H9 (cell line): ENCODE measurements at regions not wholly inside any gene's neighbourhood (a gene's known extent, or its start where the extent isn't known, plus 50 kb on each side); places are given as distances from the start of the nearest gene placed in this dataset.

Experiments used
- DNase-seq: peaks from one replicate; pipeline ENCODE4 v3.0.0-alpha.2; 2017
- H2AFZ ChIP-seq: one replicate; pipeline ENCODE4 v1.6.1; 2013; ENCODE audit warnings: mild to moderate bottlenecking, low read length, control low read depth, moderate library complexity
- H2AK5ac ChIP-seq: 2 replicates; pipeline ENCODE4 v1.6.1; 2013; ENCODE audit warnings: low read length, control low read depth, mixed read lengths; ENCODE audit not compliant: insufficient read length
- H2BK120ac ChIP-seq: one replicate; pipeline ENCODE4 v1.6.1; 2013; ENCODE audit warnings: low read depth, mild to moderate bottlenecking, low read length, control low read depth, inconsistent platforms; ENCODE audit not compliant: poor library complexity, severe bottlenecking
- H2BK12ac ChIP-seq: 2 replicates; pipeline ENCODE4 v1.6.1; 2013; ENCODE audit warnings: low read length, control low read depth, mixed read lengths, low read depth; ENCODE audit not compliant: insufficient read length
- H2BK15ac ChIP-seq: 2 replicates; pipeline ENCODE4 v1.6.1; 2013; ENCODE audit warnings: low read depth, low read length, control low read depth
- H2BK20ac ChIP-seq: one replicate; pipeline ENCODE4 v1.6.1; 2013; ENCODE audit warnings: low read depth, mild to moderate bottlenecking, low read length, control low read depth, inconsistent platforms; ENCODE audit not compliant: poor library complexity, severe bottlenecking
- H2BK5ac ChIP-seq: 2 replicates; pipeline ENCODE4 v1.6.1; 2013; ENCODE audit warnings: low read length, control low read depth, mixed read lengths; ENCODE audit not compliant: insufficient read length
- H3K14ac ChIP-seq: 2 replicates; pipeline ENCODE4 v1.6.1; 2013; ENCODE audit warnings: low read length, control low read depth; ENCODE audit not compliant: insufficient read depth
- H3K18ac ChIP-seq: 2 replicates; pipeline ENCODE4 v1.6.1; 2013; ENCODE audit warnings: low read depth, mild to moderate bottlenecking, mixed read lengths, low read length, control low read depth; ENCODE audit not compliant: insufficient read length
- H3K23ac ChIP-seq: 2 replicates; pipeline ENCODE4 v1.6.1; 2013; ENCODE audit warnings: low read length, control low read depth, mixed read lengths, low read depth; ENCODE audit not compliant: insufficient read length
- H3K23me2 ChIP-seq: 2 replicates; pipeline ENCODE4 v1.6.1; 2013; ENCODE audit warnings: low read depth, mild to moderate bottlenecking, mixed read lengths, low read length, control low read depth; ENCODE audit not compliant: insufficient read length, poor library complexity, severe bottlenecking
- H3K27ac ChIP-seq: 2 replicates; pipeline ENCODE4 v1.5.1; 2013; ENCODE audit warnings: low read length, control low read depth, mixed read lengths, low read depth; ENCODE audit not compliant: insufficient read length
- H3K27me3 ChIP-seq: 2 replicates; pipeline ENCODE4 v1.6.1; 2013; ENCODE audit warnings: low read length, control low read depth, inconsistent platforms; ENCODE audit not compliant: insufficient read depth
- H3K4ac ChIP-seq: 2 replicates; pipeline ENCODE4 v1.6.1; 2013; ENCODE audit warnings: low read depth, mild to moderate bottlenecking, control low read depth, inconsistent platforms, low read length, moderate library complexity
- H3K4me1 ChIP-seq: 2 replicates; pipeline ENCODE4 v1.6.1; 2013; ENCODE audit warnings: low read length, control low read depth, inconsistent platforms; ENCODE audit not compliant: insufficient read depth
- H3K4me2 ChIP-seq: 2 replicates; pipeline ENCODE4 v1.6.1; 2013; ENCODE audit warnings: low read length, control low read depth, mixed read lengths; ENCODE audit not compliant: insufficient read length, insufficient read depth
- H3K56ac ChIP-seq: 2 replicates; pipeline ENCODE4 v1.6.1; 2013; ENCODE audit warnings: low read depth, mild to moderate bottlenecking, mixed read lengths, low read length, control low read depth; ENCODE audit not compliant: insufficient read length
- H3K79me1 ChIP-seq: 2 replicates; pipeline ENCODE4 v1.6.1; 2013; ENCODE audit warnings: low read depth, mild to moderate bottlenecking, moderate library complexity, low read length, control low read depth, inconsistent platforms; ENCODE audit not compliant: insufficient read depth, poor library complexity, severe bottlenecking
- H3K79me2 ChIP-seq: 2 replicates; pipeline ENCODE4 v1.6.1; 2013; ENCODE audit warnings: low read length, control low read depth, inconsistent platforms; ENCODE audit not compliant: insufficient read depth
- H3K9ac ChIP-seq: 2 replicates; pipeline ENCODE4 v1.6.1; 2013; ENCODE audit warnings: low read length, control low read depth, mixed read lengths; ENCODE audit not compliant: insufficient read length; ENCODE audit errors: extremely low read depth
- H3K9me3 ChIP-seq: one replicate; pipeline ENCODE4 v1.6.1; 2013; ENCODE audit warnings: low read depth, low read length, inconsistent platforms; ENCODE audit not compliant: control insufficient read depth
- H3T11ph ChIP-seq: one replicate; pipeline ENCODE4 v1.6.1; 2013; ENCODE audit warnings: mild to moderate bottlenecking, low read length, control low read depth, inconsistent platforms
- H4K20me1 ChIP-seq: one replicate; pipeline ENCODE4 v1.6.1; 2013; ENCODE audit not compliant: control insufficient read depth, insufficient read length, insufficient read depth
- H4K5ac ChIP-seq: 2 replicates; pipeline ENCODE4 v1.6.1; 2013; ENCODE audit warnings: low read depth, mild to moderate bottlenecking, mixed read lengths, low read length, control low read depth; ENCODE audit not compliant: insufficient read length
- H4K8ac ChIP-seq: replicated peaks from 2 replicates; pipeline ENCODE4 v1.6.1; 2013; ENCODE audit warnings: low read length, control low read depth, mixed read lengths, low read depth; ENCODE audit not compliant: insufficient read length
- H4K91ac ChIP-seq: 2 replicates; pipeline ENCODE4 v1.6.1; 2013; ENCODE audit warnings: low read depth, mild to moderate bottlenecking, moderate library complexity, mixed read lengths, low read length, control low read depth; ENCODE audit not compliant: insufficient read length
- H3K27ac Mint-ChIP-seq, 3 experiments: 2 replicates in 2 of 3; 3 replicates in 1 of 3; pipeline ENCODE4 v1.8.0; 2020 to 2021; ENCODE audit warnings: mixed read lengths in 3 of 3, mild to moderate bottlenecking in 1 of 3, moderate library complexity in 1 of 3
- H3K27me3 Mint-ChIP-seq: 2 replicates; pipeline ENCODE4 v1.8.0; 2021; ENCODE audit warnings: low read depth, mild to moderate bottlenecking, moderate library complexity, mixed read lengths
- H3K36me3 Mint-ChIP-seq, 3 experiments: 2 replicates in 2 of 3; 3 replicates in 1 of 3; pipeline ENCODE4 v1.8.0; 2020 to 2021; ENCODE audit warnings: low read depth in 3 of 3, mixed read lengths in 3 of 3; ENCODE audit not compliant: insufficient read depth in 1 of 3
- H3K4me1 Mint-ChIP-seq, 2 experiments: 2 replicates each; pipeline ENCODE4 v1.8.0; 2020; ENCODE audit warnings: mixed read lengths in 2 of 2
- H3K4me3 Mint-ChIP-seq, 2 experiments: 2 replicates in 1 of 2; 3 replicates in 1 of 2; pipeline ENCODE4 v1.8.0; 2020 to 2021; ENCODE audit warnings: mild to moderate bottlenecking in 2 of 2, mixed read lengths in 2 of 2, moderate library complexity in 1 of 2
- H3K9me3 Mint-ChIP-seq, 2 experiments: 2 replicates in 1 of 2; 3 replicates in 1 of 2; pipeline ENCODE4 v1.8.0; 2020; ENCODE audit warnings: mild to moderate bottlenecking in 2 of 2, mixed read lengths in 2 of 2, moderate library complexity in 1 of 2
- CTCF ChIP-seq: fragments of 200-600 bp; sonication (generic); conservative IDR thresholded peaks from 3 replicates; pipeline ENCODE4 v1.8.0; 2021; ENCODE audit warnings: antibody characterized with exemption, mild to moderate bottlenecking
- WGBS: extraction: QIAGEN DNeasy Blood & Tissue Kit; methylation state at CpG from one replicate; pipeline ENCODE4 v1.1.7; 2013; ENCODE audit warnings: missing lambda C conversion rate, low lambda C conversion rate, mixed read lengths; ENCODE audit not compliant: insufficient read length; ENCODE audit errors: extremely low coverage; 5-methylcytosine and 5-hydroxymethylcytosine counted together

GRCh38 chr13:73198991-73199411 is 140.2 kb downstream of the KLF5 start:
- Mint-ChIP-seq H3K4me3 (no peak overlapping the region), H3K4me1 (no peaks in the 10 kb centered on the region), H3K36me3 (no peaks in the 10 kb centered on the region), H3K9me3 (no peaks in the 10 kb centered on the region; a peak in 1 of 5 replicates), H3K27me3 (no peaks in the 10 kb centered on the region), H3K27ac (no peak overlapping the region)
- Histone ChIP-seq H4K8ac (no peak overlapping the region), H3K56ac (no peak overlapping the region), H2AFZ (no peak overlapping the region), H2BK5ac (no peak overlapping the region), H3T11ph (no peak overlapping the region), H3K4ac (no peak overlapping the region), H3K4me2 (no peak overlapping the region), H3K9ac (no peak overlapping the region), H4K91ac (no peak overlapping the region), H3K4me1 (no peaks in the 10 kb centered on the region), H3K23ac (no peak overlapping the region), H2BK20ac (no peak overlapping the region), H3K23me2 (no peaks in the 10 kb centered on the region), H2AK5ac (no peak overlapping the region), H4K5ac (no peak overlapping the region), H3K79me2 (no peaks in the 10 kb centered on the region), H3K27me3 (no peaks in the 10 kb centered on the region), H2BK120ac (no peak overlapping the region), H4K20me1 (no peaks in the 10 kb centered on the region), H2BK15ac (no peak overlapping the region), H3K9me3 (no peaks in the 10 kb centered on the region), H3K27ac (no peak overlapping the region), H3K14ac (no peak overlapping the region), H3K18ac (no peak overlapping the region), H2BK12ac (no peak overlapping the region), H3K79me1 (no peaks in the 10 kb centered on the region)
- no CpG with 5 or more reads among the region's 4 CpGs for WGBS
- no peak for DNase-seq
- TF ChIP-seq CTCF = no peak
